Middle frontal gyrus (tissue), 1 donor: ENCODE measurements at regions not wholly inside any gene's neighbourhood (a gene's known extent, or its start where the extent isn't known, plus 50 kb on each side); places are given as distances from the start of the nearest gene placed in this dataset.

Source experiments
- DNase-seq: peaks from one replicate; pipeline ENCODE4 v3.0.0-alpha.2; 2015; ENCODE audit warnings: low spot score; ENCODE audit errors: extremely low spot score

- no peak for DNase-seq
These were observed 95.4 kb downstream of the RMI2 start for GRCh38 chr16:11440657-11441012.

GRCh38 chr16:11445486-11445885 lies 100.2 kb downstream of the RMI2 start:
- no peak for DNase-seq

GRCh38 chr16:11446566-11447119 lies 101.4 kb downstream of the RMI2 start:
- no peak for DNase-seq

GRCh38 chr16:11447272-11447671 lies 102.0 kb downstream of the RMI2 start:
- DNase-seq, result no peak

GRCh38 chr16:11447836-11448235 lies 102.6 kb downstream of the RMI2 start:
- DNase-seq, result no peak

DNA sequence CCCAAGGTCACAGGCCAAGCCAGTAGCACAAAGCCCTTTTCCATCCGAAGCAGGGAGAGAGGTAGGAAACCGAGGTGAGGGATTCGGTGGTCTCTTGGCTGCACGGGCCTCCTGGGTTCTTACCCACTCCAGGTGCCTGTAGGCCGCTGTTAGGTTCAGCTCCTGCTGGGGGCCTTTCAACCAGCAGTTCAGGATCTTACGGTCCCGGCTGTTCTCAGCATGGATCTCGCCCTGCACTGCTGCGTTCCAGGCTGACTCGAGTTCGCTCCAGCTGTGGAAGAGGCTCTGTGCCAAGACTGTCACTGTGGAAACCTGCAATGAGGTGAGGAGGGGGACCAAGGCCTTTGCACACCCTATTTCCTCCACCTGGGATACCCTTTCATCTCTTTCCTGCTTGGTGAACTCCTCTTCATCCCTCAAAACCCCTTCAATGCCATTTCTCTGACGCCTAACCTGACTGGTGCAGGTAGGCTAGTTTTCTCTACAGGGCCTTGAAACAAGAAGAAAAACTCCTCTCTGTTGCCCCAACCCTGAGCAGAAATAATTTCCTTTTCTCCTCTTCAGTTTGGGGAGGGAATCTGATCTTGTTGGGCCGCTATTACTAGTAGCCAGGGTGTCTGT lies 103.6 kb downstream of the RMI2 start:
- DNase-seq, result no peak

- no peak for DNase-seq
These were observed 104.5 kb downstream of the RMI2 start for GRCh38 chr16:11449716-11450115.

- DNase-seq, result no peak
These were observed 104.9 kb downstream of the RMI2 start for GRCh38 chr16:11450136-11450535.

DNA sequence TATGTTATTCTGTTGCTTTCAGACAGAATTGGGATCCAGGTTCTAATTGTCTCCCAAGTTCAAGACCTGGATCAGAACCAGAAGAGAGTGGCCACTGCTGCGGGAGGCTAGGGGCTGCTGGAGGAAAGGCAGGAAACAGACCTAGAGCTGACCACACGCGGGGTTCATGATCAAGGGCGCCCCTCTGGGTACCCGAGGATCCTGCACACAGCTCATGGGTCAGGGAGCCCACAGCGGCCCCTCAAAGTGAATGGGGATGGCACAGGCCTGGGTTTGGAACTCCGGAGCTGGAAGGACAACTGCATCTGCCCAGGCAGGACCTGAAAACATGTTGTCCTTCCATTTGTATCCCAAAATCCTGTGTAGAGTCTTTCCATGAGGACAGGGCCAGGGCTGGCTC lies 107.0 kb downstream of the RMI2 start:
- DNase-seq, result no peak

GRCh38 chr16:11452746-11453389 lies 107.6 kb downstream of the RMI2 start:
- no peak for DNase-seq

GRCh38 chr16:11456741-11457140 lies 111.5 kb downstream of the RMI2 start:
- no peak for DNase-seq

DNA sequence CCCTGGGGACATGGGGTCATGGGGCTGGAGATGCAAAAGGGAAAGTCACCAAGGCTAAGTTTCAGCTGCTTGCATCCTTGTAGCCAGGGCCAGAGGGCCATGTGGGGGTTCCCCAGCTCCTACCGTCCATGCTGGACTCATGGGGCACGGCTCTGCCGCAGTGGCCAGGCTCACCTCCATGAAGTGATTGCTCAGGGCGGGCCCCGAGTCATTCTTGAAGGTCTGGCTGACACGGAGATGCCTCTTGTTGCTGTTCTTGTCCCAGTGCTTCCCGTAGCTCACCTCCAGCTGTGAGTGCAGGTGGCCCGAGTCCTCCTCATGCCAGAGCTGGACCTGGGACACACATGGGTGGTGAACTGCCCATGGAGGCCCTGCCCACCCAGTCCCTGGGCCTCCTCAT lies 114.5 kb downstream of the RMI2 start:
- DNase-seq, result no peak

DNA sequence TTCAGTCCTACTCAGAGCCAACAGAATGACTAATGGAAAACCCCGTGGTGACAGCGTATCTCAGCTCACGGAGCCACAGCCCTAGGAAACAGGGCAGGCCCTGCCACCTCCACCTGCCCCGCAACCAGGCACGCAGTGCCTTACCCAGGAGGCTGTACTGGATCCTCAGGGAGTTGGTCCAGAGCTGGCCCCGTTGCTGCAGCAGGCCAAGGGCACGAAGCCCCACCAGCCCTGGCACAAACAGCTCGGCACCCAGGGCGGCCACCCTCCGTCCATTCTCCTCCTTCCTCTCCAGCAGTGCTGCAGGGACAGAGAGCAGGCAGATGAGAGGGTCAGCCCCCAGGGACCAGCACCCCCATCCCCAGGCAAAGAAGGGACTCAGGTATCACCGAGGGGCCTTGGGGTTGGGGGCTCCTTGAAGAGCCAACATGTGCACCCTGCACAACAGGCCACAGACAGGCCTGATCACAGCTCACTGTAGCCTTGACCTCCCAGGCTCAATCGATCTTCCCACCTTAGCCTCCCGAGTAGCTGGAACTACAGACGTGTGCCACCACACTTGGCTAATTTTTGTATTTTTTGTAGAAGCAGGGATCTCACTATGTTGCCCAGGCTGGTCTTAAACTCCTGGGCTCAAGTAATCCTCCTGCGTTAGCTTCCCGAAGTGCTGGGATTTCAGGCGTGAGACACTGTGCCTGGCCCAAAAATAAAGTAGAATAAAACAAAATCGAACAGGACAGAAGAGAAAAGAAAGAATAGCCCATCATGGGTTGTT lies 115.7 kb downstream of the RMI2 start:
- DNase-seq, result no peak

DNA sequence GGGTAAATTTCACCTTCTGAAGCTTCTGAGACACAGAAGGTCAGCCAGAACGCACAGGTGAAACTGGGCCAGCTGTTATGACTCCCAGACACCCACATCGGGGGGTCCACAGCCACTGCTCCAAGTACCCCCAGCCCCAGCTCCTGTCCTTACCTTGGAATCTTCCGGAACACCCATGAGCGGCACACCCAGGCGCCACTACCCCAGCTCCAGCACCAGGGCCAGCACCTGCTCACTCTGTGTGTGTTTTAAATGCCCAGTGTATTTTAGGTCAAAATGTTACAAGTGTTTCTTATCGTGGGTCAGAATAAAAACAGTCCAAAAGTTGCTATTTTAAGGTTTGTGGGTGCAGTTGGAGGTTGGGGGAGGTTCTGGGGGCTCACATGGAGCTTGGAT lies 116.3 kb downstream of the RMI2 start:
- DNase-seq, result no peak

DNA sequence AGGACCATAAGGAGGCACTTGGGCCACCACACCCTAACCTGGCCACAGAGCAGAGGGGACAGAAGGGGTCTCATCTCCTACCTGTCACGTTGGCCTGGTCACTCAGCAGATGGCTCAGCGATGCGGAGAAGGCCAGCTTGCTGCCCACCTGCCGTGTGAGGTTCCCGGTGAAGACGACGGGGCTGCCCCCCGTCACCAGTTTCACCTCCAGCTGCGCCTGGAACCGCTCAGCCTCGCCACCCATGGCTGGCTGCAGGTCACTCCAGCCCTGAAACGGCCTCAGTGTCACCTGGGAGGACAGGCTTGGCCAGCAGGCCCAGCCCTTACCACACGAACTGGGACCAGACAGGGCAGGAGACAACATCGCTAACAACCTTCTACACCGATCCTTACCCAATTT lies 116.8 kb downstream of the RMI2 start:
- no peak for DNase-seq

DNA sequence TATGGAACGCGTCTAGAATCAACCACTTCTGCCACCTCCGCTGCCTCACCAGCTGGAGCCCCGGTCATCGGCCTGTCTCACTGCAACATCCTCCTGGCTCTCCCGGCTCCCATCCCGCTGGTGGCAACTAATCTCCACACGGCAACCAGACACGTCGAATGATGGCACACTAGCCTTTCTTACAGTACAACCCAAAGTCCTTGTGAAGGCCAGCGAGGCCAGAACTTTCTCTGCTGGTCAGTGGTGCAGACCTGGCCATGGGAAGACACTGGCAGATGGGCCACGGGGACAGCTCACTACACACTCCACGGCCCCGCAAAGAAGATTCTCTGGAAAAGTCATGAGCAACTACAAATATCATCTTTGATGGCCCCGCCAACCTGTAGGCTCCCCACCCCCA lies 117.6 kb downstream of the RMI2 start:
- no peak for DNase-seq

DNA sequence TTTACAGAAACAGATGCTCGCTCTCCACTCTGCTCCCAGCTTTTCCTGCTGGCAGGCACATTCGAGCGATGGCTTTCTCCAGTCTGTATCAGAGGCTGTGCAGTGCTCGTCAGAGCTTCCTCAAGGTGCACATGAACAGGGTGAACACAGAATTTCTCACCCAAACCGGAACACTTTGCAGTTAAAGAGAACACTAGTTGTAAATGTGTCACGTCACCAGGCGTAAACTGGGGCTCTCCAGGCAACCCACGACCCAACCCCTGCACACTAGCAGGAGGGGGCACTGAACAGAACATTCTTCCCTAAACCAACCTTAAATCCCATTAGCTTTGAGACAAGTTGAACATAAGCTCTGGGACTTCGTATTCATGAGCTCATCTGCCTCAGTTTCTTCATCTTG lies 119.0 kb downstream of the RMI2 start:
- DNase-seq, result no peak

DNA sequence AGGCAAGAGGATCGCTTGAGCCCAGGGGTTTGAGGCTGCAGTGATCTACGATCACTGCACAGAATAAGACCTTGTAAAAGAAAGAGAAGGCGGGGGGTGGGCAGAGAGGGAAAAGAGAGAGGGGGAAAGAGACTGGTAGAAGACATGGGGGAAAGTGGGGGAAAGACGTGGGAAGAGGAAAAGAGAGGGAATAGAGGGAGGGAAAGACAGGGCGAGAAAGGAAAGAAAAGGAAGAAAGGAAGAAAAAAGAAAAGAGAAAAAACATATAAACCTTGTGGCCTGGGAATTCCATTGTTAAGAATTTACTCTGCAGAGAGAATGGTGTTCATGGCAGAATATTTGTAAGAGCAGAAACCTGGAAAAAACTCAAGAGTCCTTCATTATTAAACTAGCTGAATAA lies 120.4 kb downstream of the RMI2 start:
- no peak for DNase-seq

GRCh38 chr16:11470676-11471415 lies 115.9 kb downstream of the LITAF start:
- no peak for DNase-seq

DNA sequence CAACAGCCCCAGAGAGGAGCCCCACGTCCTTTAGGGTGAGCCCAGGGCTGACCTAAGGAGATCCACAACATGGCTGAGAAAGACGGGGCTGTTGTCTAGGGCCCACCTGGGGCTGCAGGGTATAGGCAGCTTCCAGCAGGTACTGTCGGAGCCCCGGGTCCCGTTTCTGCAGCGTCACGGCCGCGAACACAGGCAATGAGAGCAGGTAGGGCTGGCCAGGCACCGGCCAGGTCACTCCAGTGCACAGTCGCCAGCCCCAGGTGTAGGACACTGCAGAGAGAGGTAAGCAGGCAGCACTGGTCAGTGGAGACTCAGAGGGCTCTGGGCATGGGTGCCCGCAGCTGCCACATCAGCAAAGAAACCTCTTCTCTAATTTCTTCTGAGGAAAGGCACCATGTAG lies 115.2 kb downstream of the LITAF start:
- no peak for DNase-seq

- DNase-seq, result no peak
These were observed 114.3 kb downstream of the LITAF start for GRCh38 chr16:11472410-11472809.

DNA sequence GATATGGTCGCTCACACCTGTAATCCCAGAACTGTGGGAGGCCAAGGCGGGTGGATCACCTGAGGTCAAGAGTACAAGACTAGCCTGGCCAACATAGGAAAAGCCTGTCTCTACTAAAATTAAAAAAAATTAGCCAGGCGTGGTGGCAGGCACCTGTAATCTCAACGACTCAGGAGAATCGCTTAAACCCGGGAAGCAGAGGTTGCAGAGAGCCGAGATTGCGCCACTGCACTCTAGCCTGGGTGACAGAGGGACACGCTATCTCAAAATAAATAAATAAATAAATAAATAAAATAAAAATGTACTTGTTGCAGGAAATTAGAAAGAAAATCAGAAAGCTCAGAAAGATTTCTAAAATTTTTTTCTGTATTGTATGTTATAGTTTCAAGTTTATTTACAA lies 113.9 kb downstream of the LITAF start:
- no peak for DNase-seq
